ENCODE measurements at regions not wholly inside any gene's neighbourhood (a gene's known extent, or its start where the extent isn't known, plus 50 kb on each side); places are given as distances from the start of the nearest gene placed in this dataset.
"Not testable (repeated sequence)": the region's sequence is repeated elsewhere in the genome, so short reads cannot be mapped to it uniquely, and the experiment has no call there.

- no peak for DNase-seq
Measured at GRCh38 chr1:103469801-103470200, 55.7 kb upstream of the RNPC3 start.

- DNase-seq: no peak
Measured at GRCh38 chr1:103467100-103467499, 58.4 kb upstream of the RNPC3 start.

DNA sequence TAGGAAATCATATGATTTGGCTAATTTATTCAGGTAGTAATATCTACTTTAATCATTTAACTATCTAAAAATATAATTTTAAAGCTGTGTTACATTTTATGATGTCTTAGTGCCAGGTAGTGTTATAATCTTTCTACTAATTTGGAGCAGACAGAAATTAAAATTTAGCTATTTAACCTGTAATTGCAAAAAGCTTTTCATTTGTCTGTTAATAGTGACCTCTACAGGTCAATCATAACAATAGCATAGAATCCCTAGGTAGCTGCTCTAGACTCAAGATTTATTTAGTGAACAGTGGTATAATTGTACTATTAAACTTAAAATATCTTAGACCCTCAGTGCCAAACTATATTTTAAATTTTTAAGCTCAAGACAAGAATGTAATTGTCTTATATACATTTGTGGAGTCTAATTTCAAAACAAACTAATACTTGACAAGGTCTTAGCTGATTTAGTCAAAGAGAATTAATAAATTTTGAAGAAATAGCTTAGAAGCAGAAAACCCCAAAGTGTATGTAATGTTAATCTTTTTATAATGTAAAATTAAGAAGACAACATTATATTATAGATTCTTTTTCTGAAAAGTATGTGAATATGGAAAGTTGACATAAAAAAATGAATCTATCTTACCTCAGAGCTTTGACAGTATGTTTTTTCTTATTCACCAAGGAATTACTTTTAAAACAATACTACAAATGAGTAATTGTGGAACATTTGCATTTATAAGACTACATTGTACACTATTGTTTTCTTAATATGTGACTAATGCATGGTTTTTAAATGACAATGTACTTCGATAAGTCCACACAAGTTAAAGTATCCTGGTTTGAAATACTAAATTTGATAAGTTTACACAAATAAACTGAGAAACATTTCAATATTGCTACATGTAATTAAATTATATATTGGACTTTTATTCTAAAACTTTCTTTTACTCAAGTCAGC, 64.1 kb upstream of the RNPC3 start:
- DNase-seq: peak in 1 of 2 donors; percentile 6

- DNase-seq: no peak
Measured at GRCh38 chr1:103460511-103460910, 65.0 kb upstream of the RNPC3 start.

GRCh38 chr1:103459346-103459745, 66.2 kb upstream of the RNPC3 start:
- no peak for DNase-seq

- no peak for DNase-seq
Measured at GRCh38 chr1:103457886-103458455, 67.5 kb upstream of the RNPC3 start.

DNA sequence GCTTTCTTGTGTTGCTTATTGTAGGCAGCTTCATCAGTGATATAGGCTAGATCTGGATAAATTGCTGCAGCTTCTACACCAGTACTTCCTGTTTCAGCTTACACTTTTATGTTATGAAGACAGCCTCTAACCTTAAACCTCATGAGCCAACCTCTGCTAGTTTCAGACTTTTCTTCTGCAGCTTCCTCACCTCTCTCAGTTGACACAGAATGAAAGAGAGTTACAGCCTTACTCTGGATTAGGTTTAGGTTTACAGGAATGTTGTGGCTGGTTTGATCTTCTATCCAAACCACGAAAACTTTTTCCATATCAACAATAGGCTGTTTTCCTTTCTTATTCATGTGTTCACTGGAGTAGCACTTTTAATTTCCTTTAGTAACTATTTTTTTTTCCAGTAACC, 76.9 kb upstream of the RNPC3 start:
- no peak for DNase-seq

DNA sequence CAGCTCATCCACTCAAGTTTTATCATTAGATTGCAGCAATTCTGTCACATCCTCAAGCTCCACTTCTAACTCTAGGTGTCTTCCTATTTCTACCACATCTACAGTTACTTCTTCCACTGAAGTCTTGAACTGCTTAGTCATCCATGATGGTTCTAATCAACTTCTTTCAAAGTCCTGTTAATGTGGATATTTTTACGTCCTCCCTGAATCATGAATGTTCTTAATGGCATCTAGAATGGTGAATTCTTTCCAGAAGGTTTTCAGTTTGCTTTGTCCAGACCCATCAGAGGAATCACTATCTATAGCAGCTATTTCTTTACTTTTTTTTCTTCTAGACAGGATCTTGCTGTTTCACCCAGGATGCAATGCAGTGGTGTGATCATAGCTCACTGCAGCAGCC, 78.0 kb upstream of the RNPC3 start:
- DNase-seq: no peak

- no peak for DNase-seq
Measured at GRCh38 chr1:103441342-103441741, 84.2 kb upstream of the RNPC3 start.

DNA sequence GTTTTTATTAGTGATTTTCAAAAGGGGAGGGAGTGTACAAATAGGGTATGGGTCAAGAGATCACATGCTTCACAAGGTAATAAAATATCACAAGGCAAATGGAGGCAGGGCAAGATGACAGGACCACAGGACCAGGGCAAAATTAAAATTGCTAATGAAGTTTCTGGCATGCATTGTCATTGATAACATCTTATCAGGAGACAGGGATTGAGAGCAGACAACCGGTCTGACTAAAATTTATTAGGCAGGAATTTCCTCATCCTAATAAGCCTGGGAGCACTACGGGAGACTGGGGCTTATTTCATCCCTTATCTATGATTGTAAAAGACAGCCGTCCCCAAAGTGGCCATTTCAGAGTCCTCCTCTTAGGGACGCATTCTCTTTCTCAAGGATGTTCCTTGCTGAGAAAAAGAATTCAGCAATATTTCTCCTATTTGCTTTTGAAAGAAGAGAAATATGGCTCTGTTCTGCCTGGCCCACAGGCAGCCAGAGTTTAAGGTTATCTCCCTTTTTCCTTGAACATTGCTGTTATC, 88.9 kb upstream of the RNPC3 start:
- not testable (repeated sequence) for DNase-seq

DNA sequence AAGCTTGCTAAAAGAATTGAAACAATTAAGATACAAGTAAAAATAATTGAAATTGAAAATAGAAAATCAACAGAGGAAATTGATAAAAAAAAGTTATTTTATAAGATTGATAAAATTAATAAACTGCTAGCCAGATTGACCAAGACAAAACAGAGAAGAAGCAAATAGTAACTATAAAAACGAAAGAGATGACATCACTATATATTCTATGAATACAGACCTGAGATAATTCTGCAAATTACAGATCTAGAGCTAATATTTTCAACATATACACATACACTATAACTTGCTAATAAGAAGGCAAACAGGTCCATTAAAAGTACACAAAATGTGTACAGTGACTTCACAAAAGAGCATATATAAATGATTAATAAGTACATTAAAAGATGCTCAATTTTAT, 90.1 kb upstream of the RNPC3 start:
- no peak for DNase-seq

- no peak for DNase-seq
Measured at GRCh38 chr1:103424650-103425049, 100.8 kb upstream of the RNPC3 start.

DNA sequence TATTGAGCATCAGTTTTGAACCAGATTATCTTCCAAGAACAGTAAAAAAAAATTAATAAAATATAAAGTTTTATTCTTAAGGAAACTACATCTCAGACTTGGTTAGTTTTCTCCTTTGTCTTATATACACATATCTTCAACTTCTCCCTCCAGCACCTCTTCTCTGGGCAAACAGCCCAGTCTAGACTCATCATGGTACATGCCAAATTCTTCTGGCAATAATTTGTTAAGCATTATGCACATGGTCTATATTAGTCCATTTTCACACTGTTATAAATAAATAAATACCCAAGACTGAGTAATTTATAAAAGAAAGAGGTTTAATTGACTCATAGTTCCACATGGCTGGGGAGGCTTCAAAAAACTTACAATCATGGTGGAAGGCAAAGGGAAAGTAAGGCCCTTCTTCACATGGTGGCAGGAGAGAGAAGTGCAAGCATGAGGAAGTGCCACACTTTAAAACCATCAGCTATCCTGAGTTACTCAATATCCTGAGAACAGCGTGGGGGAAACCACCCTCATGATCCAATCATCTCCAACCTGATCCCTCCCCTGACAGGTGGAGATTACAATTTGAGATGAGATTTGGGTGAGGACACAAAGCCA, 108.7 kb upstream of the RNPC3 start:
- DNase-seq: no peak

- no peak for DNase-seq
Measured at GRCh38 chr1:103387898-103388297, 137.6 kb upstream of the RNPC3 start.

- DNase-seq: no peak
Measured at GRCh38 chr1:103373991-103374390, 151.5 kb upstream of the RNPC3 start.

DNA sequence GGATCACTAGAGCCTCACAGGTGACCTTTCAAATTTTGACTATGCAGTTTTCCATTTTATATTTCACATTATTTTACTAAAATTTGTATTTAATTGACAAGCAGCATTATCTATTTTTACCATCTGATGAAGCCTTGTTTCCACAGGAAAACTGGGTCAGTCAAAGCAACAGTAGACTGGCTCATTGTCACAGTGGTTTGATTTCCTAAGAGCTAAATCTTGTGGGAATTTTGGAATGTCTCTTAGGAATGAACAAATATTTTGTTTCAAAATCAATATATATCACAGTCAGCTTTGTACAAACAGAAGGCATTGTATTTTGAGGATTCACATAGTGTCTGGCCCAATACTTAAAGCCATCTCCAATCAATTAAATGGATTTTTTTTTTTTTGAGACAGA, 152.6 kb upstream of the RNPC3 start:
- DNase-seq: no peak

DNA sequence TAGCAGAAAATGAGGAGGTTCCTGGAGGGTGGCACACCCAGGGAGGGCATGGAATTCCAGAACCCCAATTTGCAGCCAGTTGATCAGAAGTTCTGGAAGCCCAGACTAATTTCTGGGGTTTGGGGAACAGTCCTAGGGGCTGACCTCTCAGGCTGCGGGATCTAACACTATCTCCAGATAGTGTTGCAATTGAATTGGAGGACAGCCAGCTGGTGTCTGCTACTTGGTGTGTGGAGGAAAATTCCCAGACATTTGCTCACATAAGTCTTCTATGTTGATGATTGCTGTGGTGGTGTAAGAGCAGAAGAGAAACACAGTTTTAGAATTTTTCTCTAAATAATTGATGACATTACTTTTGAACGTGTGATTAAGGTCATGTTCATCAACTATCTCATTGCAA, 154.3 kb upstream of the RNPC3 start:
- DNase-seq: no peak

DNA sequence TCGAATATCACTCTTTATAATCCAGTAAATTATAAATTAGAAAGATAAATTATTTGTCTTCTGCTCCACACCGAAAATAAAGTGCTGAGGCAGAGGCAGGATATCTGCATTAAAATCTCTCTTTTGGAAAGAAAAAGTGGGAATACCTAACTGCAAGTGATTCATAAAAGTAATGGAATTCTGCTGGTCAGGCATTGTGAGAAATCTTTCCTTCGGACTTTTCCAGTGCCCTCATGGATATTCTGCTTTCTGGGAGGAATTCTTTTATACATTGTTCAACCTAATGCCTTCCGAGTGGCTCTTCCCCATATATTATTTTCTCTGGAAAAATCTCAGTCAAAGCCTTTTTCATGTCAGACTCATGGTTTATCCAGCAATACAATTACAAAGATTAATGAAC, 158.3 kb upstream of the RNPC3 start:
- no peak for DNase-seq

- no peak for DNase-seq
Measured at GRCh38 chr1:103365860-103366569, 159.5 kb upstream of the RNPC3 start.

GRCh38 chr1:103363008-103363365, 162.5 kb upstream of the RNPC3 start:
- no peak for DNase-seq

DNA sequence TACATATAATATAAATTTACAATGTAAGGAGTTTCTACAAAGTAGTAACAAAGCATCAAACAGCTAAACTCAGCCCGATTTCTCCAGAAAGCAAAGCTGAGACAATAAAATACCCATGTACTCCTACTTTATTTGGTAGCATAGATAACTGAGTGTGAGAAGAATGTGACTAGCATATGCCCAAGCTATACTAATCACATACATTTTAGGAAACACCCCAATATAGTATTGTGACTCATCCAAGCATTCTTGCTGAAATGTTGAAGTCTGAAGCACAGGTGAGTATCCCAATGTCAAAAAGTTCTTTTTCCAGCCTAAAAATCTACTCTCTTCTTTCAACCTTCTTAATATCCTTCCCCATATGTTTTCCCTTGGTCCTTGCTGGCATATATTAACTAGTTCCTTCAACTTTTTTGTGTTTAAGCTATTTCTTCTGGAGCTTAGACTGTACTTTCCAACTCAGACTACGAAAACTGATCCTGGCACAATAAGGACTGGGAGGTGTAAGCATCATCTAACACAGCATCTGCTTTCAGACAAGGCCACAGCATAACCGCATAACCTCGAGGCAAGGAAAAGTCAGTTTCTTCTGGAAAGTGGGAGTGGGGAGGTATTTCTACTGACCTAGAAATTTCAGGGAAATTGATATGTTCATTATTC, 163.0 kb upstream of the RNPC3 start:
- DNase-seq: no peak

GRCh38 chr1:103353391-103353790, 172.1 kb upstream of the RNPC3 start:
- DNase-seq: no peak

DNA sequence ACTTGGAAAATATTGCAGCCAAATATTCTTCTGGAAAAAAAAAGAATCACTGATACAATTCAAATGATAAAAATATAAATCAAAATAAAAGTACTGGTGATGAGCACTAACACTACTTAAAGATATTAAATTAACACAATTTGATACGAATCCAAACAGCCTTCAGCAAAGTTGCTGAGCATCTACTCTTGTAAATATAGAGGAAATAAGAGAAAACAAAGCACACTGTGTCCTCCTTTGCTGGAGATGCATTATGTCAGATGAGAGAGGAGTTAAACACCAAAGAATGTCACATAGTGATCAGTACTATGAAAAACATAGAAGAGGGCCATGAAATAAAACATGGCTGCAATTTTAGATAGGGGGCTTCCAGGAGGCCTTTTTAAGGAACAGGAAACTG, 177.4 kb upstream of the RNPC3 start:
- no peak for DNase-seq

Measured in inflammatory macrophage (primary cell).